HEK293 (cell line): ENCODE measurements at regions not wholly inside any gene's neighbourhood (a gene's known extent, or its start where the extent isn't known, plus 50 kb on each side); places are given as distances from the start of the nearest gene placed in this dataset.

Experiments used
- CTCF ChIA-PET: fragments of 350-600 bp; formaldehyde crosslinking; extraction: SDS; loops from one replicate; lab custom pipeline; 2021; ENCODE audit warnings: antibody characterized with exemption; lab: Yijun Ruan, JAX
- POLR2A ChIA-PET: fragments of 300-600 bp; formaldehyde crosslinking; extraction: SDS; loops from one replicate; lab custom pipeline; 2020; ENCODE audit warnings: antibody characterized with exemption, inconsistent platforms; lab: Yijun Ruan, JAX
- H3K27ac ChIP-seq: fragments of 200-500 bp; sonication (Bioruptor generic); 2 replicates; pipeline ENCODE4 v1.5.1; 2014; ENCODE audit warnings: low read depth, low read length, control low read depth, inconsistent platforms; ENCODE audit errors: extremely low read depth
- H3K36me3 ChIP-seq, 2 experiments: fragments of 200-500 bp in 1 of 2; sonication (Bioruptor generic) in 1 of 2; 1 replicate in 1 of 2; 2 replicates in 1 of 2; pipeline ENCODE4 v1.5.1; 2014 to 2017; ENCODE audit warnings: inconsistent platforms in 2 of 2, low read length in 2 of 2; ENCODE audit not compliant: control insufficient read depth in 2 of 2, insufficient read depth in 1 of 2
- H3K4me1 ChIP-seq: fragments of 200-500 bp; sonication (Bioruptor generic); 2 replicates; pipeline ENCODE4 v1.5.1; 2014; ENCODE audit warnings: mild to moderate bottlenecking, low read length, inconsistent platforms; ENCODE audit not compliant: control insufficient read depth, insufficient read depth
- H3K4me3 ChIP-seq: 2 replicates; pipeline ENCODE4 v1.5.1; 2011; ENCODE audit warnings: low read depth, mild to moderate bottlenecking, control low read depth, low read length, moderate library complexity
- H3K9me3 ChIP-seq: fragments of 200-500 bp; sonication (Bioruptor generic); 2 replicates; pipeline ENCODE4 v1.5.1; 2014; ENCODE audit warnings: low read depth, low read length, inconsistent platforms; ENCODE audit not compliant: control insufficient read depth, insufficient read depth
- FEZF1 ChIP-seq: fragments of 450-650 bp; formaldehyde crosslinking; IDR thresholded peaks from 2 replicates; pipeline ENCODE4 v1.5.1; 2016; ENCODE audit warnings: missing biosample characterization, missing genetic modification characterization
- MYNN ChIP-seq: fragments of 450-650 bp; formaldehyde crosslinking; IDR thresholded peaks from 2 replicates; pipeline ENCODE4 v1.5.1; 2016; ENCODE audit warnings: missing biosample characterization, missing genetic modification characterization, borderline replicate concordance
- OVOL3 ChIP-seq: fragments of 450-650 bp; formaldehyde crosslinking; IDR thresholded peaks from 2 replicates; pipeline ENCODE4 v1.5.1; 2016; ENCODE audit warnings: missing biosample characterization, missing genetic modification characterization
- SP7 ChIP-seq: fragments of 450-650 bp; formaldehyde crosslinking; IDR thresholded peaks from 2 replicates; pipeline ENCODE4 v1.5.1; 2016; ENCODE audit warnings: missing biosample characterization, missing genetic modification characterization
- TRIM28 ChIP-seq: IDR thresholded peaks from 2 replicates; pipeline ENCODE4 v1.6.1; 2011; ENCODE audit warnings: low read length, control low read depth, borderline replicate concordance
- ZBTB17 ChIP-seq: fragments of 450-650 bp; formaldehyde crosslinking; IDR thresholded peaks from 2 replicates; pipeline ENCODE4 v1.5.1; 2016; ENCODE audit warnings: missing biosample characterization, missing genetic modification characterization
- ZNF223 ChIP-seq: fragments of 450-650 bp; formaldehyde crosslinking; IDR thresholded peaks from 2 replicates; pipeline ENCODE4 v1.5.1; 2016; ENCODE audit warnings: missing biosample characterization, missing genetic modification characterization
- ZNF366 ChIP-seq: fragments of 450-650 bp; formaldehyde crosslinking; conservative IDR thresholded peaks from 2 replicates; pipeline ENCODE4 v1.5.1; 2016; ENCODE audit warnings: missing biosample characterization, missing genetic modification characterization
- ZNF426 ChIP-seq: fragments of 450-650 bp; formaldehyde crosslinking; IDR thresholded peaks from 2 replicates; pipeline ENCODE4 v1.5.1; 2017; ENCODE audit warnings: missing biosample characterization, missing genetic modification characterization, mild to moderate bottlenecking, inconsistent platforms, moderate library complexity
- ZNF555 ChIP-seq: fragments of 450-650 bp; formaldehyde crosslinking; conservative IDR thresholded peaks from 2 replicates; pipeline ENCODE4 v1.5.1; 2017; ENCODE audit warnings: missing biosample characterization, mild to moderate bottlenecking, missing genetic modification characterization, inconsistent platforms
- ZNF621 ChIP-seq: fragments of 450-650 bp; formaldehyde crosslinking; IDR thresholded peaks from 2 replicates; pipeline ENCODE4 v1.5.1; 2017; ENCODE audit warnings: missing biosample characterization, missing genetic modification characterization
- ZNF624 ChIP-seq: fragments of 450-650 bp; formaldehyde crosslinking; IDR thresholded peaks from 2 replicates; pipeline ENCODE4 v1.5.1; 2017; ENCODE audit warnings: missing biosample characterization, missing genetic modification characterization
- ZNF660 ChIP-seq: fragments of 450-650 bp; IDR thresholded peaks from 2 replicates; pipeline ENCODE4 v1.5.1; 2018; ENCODE audit warnings: missing biosample characterization, mild to moderate bottlenecking, missing genetic modification characterization
- ZNF791 ChIP-seq: fragments of 450-650 bp; formaldehyde crosslinking; IDR thresholded peaks from 2 replicates; pipeline ENCODE4 v1.5.1; 2016; ENCODE audit warnings: missing biosample characterization, missing genetic modification characterization
- TF ChIP-seq, protein P1 (sequence below): fragments of 450-650 bp; formaldehyde crosslinking; IDR thresholded peaks from 2 replicates; pipeline ENCODE4 v1.5.1; 2016; ENCODE audit warnings: missing biosample characterization, missing genetic modification characterization, borderline replicate concordance
- TF ChIP-seq, protein P2 (sequence below): fragments of 450-650 bp; formaldehyde crosslinking; IDR thresholded peaks from 2 replicates; pipeline ENCODE4 v1.5.1; 2016; ENCODE audit warnings: missing biosample characterization, missing genetic modification characterization
- TF ChIP-seq, protein P3 (sequence below): fragments of 450-650 bp; formaldehyde crosslinking; IDR thresholded peaks from 2 replicates; pipeline ENCODE4 v1.5.1; 2016; ENCODE audit warnings: missing biosample characterization, missing genetic modification characterization
- TF ChIP-seq, protein P4 (sequence below): fragments of 450-650 bp; formaldehyde crosslinking; IDR thresholded peaks from 2 replicates; pipeline ENCODE4 v1.5.1; 2016; ENCODE audit warnings: missing biosample characterization, missing genetic modification characterization
- TF ChIP-seq, protein P5 (sequence below): fragments of 450-650 bp; formaldehyde crosslinking; IDR thresholded peaks from 2 replicates; pipeline ENCODE4 v1.5.1; 2017; ENCODE audit warnings: missing biosample characterization, missing genetic modification characterization

DNA sequence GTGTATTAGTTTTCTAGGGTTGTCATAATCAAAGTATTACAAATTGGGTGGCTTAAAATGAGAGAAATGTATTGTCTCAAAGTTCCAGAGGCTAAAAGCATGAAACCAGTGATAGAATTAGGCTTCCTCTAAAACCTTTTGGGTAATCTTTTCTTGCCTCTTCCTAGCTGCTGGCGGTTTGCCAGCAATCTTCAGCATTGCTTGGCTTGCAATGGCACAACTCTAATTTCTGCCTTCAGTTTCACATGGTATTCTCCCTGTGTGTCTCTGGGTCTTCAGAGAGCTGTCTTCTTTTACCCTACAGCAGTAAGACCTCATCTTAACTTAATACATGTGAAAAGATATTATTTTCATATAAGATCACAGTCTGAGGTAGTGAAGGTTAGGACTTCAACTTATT lies 479.1 kb upstream of the GJE1 start (continued):
- TF ChIP-seq ZNF426 (tag by site-specific recombination) = no peak
- TF ChIP-seq, protein P1, sequence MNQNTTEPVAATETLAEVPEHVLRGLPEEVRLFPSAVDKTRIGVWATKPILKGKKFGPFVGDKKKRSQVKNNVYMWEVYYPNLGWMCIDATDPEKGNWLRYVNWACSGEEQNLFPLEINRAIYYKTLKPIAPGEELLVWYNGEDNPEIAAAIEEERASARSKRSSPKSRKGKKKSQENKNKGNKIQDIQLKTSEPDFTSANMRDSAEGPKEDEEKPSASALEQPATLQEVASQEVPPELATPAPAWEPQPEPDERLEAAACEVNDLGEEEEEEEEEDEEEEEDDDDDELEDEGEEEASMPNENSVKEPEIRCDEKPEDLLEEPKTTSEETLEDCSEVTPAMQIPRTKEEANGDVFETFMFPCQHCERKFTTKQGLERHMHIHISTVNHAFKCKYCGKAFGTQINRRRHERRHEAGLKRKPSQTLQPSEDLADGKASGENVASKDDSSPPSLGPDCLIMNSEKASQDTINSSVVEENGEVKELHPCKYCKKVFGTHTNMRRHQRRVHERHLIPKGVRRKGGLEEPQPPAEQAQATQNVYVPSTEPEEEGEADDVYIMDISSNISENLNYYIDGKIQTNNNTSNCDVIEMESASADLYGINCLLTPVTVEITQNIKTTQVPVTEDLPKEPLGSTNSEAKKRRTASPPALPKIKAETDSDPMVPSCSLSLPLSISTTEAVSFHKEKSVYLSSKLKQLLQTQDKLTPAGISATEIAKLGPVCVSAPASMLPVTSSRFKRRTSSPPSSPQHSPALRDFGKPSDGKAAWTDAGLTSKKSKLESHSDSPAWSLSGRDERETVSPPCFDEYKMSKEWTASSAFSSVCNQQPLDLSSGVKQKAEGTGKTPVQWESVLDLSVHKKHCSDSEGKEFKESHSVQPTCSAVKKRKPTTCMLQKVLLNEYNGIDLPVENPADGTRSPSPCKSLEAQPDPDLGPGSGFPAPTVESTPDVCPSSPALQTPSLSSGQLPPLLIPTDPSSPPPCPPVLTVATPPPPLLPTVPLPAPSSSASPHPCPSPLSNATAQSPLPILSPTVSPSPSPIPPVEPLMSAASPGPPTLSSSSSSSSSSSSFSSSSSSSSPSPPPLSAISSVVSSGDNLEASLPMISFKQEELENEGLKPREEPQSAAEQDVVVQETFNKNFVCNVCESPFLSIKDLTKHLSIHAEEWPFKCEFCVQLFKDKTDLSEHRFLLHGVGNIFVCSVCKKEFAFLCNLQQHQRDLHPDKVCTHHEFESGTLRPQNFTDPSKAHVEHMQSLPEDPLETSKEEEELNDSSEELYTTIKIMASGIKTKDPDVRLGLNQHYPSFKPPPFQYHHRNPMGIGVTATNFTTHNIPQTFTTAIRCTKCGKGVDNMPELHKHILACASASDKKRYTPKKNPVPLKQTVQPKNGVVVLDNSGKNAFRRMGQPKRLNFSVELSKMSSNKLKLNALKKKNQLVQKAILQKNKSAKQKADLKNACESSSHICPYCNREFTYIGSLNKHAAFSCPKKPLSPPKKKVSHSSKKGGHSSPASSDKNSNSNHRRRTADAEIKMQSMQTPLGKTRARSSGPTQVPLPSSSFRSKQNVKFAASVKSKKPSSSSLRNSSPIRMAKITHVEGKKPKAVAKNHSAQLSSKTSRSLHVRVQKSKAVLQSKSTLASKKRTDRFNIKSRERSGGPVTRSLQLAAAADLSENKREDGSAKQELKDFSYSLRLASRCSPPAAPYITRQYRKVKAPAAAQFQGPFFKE (tag by site-specific recombination) = no peak
- TF ChIP-seq FEZF1 (tag by site-specific recombination) = no peak
- TF ChIP-seq MYNN (tag by site-specific recombination) = no peak
- TF ChIP-seq ZNF624 = no peak
- TF ChIP-seq OVOL3 (tag by site-specific recombination) = no peak
- no peak for TF ChIP-seq ZNF621 (tag by site-specific recombination)

DNA sequence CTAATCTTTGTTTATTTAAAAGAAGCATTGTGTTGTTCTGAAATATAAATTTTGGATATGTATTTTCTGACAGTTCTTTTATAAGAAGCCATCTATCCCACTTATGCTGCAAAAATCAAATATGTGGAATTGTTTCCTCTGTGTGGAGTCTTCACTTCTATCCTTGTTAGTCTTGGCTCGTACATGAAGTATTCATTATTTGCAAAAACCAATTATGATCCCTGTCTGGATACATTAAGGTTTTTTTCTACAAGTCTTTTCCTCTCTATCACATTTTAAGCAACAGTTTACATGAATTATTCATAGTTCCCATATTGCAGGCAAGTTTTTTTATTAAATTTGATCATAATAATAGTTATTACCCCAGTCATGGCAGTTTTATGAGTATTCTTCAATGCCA lies 490.8 kb upstream of the GJE1 start:
- H3K9me3 ChIP-seq = no peaks in the 10 kb centered on the region
- POLR2A ChIA-PET = no interaction called here
- no peak overlapping the region for H3K27ac ChIP-seq
- H3K36me3 ChIP-seq = no peaks in the 10 kb centered on the region
- CTCF ChIA-PET = interaction anchor here (1.4 kb wide), 1 partner anchor 29 kb away, joined by 3 read pairs; no protein-coding TSS in a partner anchor
- H3K4me3 ChIP-seq = no peak overlapping the region
- no peaks in the 10 kb centered on the region for H3K4me1 ChIP-seq
- TF ChIP-seq, protein P2, sequence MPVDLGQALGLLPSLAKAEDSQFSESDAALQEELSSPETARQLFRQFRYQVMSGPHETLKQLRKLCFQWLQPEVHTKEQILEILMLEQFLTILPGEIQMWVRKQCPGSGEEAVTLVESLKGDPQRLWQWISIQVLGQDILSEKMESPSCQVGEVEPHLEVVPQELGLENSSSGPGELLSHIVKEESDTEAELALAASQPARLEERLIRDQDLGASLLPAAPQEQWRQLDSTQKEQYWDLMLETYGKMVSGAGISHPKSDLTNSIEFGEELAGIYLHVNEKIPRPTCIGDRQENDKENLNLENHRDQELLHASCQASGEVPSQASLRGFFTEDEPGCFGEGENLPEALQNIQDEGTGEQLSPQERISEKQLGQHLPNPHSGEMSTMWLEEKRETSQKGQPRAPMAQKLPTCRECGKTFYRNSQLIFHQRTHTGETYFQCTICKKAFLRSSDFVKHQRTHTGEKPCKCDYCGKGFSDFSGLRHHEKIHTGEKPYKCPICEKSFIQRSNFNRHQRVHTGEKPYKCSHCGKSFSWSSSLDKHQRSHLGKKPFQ = no peak
- TF ChIP-seq TRIM28 = no peak
- TF ChIP-seq, protein P3, sequence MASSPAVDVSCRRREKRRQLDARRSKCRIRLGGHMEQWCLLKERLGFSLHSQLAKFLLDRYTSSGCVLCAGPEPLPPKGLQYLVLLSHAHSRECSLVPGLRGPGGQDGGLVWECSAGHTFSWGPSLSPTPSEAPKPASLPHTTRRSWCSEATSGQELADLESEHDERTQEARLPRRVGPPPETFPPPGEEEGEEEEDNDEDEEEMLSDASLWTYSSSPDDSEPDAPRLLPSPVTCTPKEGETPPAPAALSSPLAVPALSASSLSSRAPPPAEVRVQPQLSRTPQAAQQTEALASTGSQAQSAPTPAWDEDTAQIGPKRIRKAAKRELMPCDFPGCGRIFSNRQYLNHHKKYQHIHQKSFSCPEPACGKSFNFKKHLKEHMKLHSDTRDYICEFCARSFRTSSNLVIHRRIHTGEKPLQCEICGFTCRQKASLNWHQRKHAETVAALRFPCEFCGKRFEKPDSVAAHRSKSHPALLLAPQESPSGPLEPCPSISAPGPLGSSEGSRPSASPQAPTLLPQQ (tag by site-specific recombination) = no peak
- TF ChIP-seq ZNF791 (tag by site-specific recombination) = no peak
- no peak for TF ChIP-seq ZNF223
- TF ChIP-seq, protein P4, sequence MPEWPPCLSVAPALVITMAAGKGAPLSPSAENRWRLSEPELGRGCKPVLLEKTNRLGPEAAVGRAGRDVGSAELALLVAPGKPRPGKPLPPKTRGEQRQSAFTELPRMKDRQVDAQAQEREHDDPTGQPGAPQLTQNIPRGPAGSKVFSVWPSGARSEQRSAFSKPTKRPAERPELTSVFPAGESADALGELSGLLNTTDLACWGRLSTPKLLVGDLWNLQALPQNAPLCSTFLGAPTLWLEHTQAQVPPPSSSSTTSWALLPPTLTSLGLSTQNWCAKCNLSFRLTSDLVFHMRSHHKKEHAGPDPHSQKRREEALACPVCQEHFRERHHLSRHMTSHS (tag by site-specific recombination) = no peak
- TF ChIP-seq ZBTB17 (tag by site-specific recombination) = no peak
- no peak for TF ChIP-seq ZNF366 (tag by site-specific recombination)
- TF ChIP-seq ZNF555 (tag by site-specific recombination) = no peak
- TF ChIP-seq, protein P5, sequence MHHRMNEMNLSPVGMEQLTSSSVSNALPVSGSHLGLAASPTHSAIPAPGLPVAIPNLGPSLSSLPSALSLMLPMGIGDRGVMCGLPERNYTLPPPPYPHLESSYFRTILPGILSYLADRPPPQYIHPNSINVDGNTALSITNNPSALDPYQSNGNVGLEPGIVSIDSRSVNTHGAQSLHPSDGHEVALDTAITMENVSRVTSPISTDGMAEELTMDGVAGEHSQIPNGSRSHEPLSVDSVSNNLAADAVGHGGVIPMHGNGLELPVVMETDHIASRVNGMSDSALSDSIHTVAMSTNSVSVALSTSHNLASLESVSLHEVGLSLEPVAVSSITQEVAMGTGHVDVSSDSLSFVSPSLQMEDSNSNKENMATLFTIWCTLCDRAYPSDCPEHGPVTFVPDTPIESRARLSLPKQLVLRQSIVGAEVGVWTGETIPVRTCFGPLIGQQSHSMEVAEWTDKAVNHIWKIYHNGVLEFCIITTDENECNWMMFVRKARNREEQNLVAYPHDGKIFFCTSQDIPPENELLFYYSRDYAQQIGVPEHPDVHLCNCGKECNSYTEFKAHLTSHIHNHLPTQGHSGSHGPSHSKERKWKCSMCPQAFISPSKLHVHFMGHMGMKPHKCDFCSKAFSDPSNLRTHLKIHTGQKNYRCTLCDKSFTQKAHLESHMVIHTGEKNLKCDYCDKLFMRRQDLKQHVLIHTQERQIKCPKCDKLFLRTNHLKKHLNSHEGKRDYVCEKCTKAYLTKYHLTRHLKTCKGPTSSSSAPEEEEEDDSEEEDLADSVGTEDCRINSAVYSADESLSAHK = no peak
- no peak for TF ChIP-seq ZNF660 (tag by site-specific recombination)
- TF ChIP-seq SP7 (tag by site-specific recombination) = no peak
